IPS-15b (cell line): ENCODE measurements at regions not wholly inside any gene's neighbourhood (a gene's known extent, or its start where the extent isn't known, plus 50 kb on each side); places are given as distances from the start of the nearest gene placed in this dataset.

ENCODE experiments used
- H3K27me3 ChIP-seq: one replicate; pipeline ENCODE4 v1.6.1; 2013; ENCODE audit warnings: low read length; ENCODE audit not compliant: control insufficient read depth, insufficient read depth
- H3K36me3 ChIP-seq: one replicate; pipeline ENCODE4 v1.6.1; 2013; ENCODE audit warnings: low read length; ENCODE audit not compliant: control insufficient read depth, insufficient read depth
- H3K4me1 ChIP-seq: one replicate; pipeline ENCODE4 v1.6.1; 2013; ENCODE audit warnings: mild to moderate bottlenecking, low read length; ENCODE audit not compliant: control insufficient read depth, insufficient read depth
- H3K4me3 ChIP-seq: one replicate; pipeline ENCODE4 v1.5.1; 2013; ENCODE audit warnings: low read depth, low read length
- H3K9ac ChIP-seq: one replicate; pipeline ENCODE4 v1.6.1; 2013; ENCODE audit warnings: low read depth, mild to moderate bottlenecking, low read length
- H3K9me3 ChIP-seq: one replicate; pipeline ENCODE4 v1.6.1; 2013; ENCODE audit warnings: mild to moderate bottlenecking, low read length; ENCODE audit not compliant: control insufficient read depth, insufficient read depth

DNA sequence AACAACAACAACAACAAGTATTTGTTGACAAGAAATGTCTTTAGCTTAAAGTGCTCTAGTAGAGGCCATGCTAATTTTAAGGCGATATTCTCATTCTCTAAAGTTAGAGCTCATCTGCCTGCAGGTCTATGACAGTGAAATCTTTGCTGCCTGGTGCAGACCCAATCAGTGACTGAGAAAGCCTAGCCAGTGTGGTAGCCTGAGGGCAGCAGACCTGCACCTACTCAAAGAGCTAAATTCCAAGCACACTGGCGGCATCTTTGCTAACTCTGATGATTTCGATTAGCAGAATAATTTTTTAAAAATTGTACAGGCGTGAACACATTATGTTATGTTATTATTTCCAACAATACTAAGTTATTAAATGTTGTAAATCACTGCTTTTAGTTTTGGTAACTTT lies 228.8 kb upstream of the RGMA start:
- Histone ChIP-seq H3K9me3 (no peaks in the 10 kb centered on the region), H3K4me3 (no peak overlapping the region), H3K4me1 (no peaks in the 10 kb centered on the region), H3K27me3 (peaks cover 9% of the 10 kb centered on the region), H3K36me3 (no peaks in the 10 kb centered on the region), H3K9ac (no peak overlapping the region)

DNA sequence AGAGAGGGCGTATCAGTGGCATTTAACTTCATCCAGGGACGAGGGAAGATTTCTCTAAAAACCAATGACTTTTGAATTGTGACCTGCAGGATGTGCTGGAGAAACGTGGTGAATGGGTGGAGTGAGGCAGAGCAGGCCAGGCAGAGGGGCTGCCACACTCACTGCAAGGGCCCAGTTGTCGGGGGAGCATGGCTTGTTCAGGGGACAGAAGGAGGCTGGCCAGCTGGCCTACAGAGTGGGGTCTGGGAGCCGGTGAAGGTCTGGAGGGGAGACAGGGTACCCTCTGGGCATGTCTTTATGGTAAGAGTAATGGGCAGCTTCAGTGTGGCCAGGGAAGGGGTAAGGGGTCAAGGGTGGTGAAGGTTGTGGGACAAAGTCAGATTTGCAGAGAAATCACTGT lies 225.2 kb upstream of the RGMA start:
- Histone ChIP-seq H3K27me3 (peaks cover 9% of the 10 kb centered on the region), H3K9ac (no peak overlapping the region), H3K4me1 (no peaks in the 10 kb centered on the region), H3K9me3 (no peaks in the 10 kb centered on the region), H3K36me3 (no peaks in the 10 kb centered on the region), H3K4me3 (no peak overlapping the region)

GRCh38 chr15:93312891-93313486 lies 224.0 kb upstream of the RGMA start:
- Histone ChIP-seq H3K9ac (no peak overlapping the region), H3K36me3 (no peaks in the 10 kb centered on the region), H3K4me1 (no peaks in the 10 kb centered on the region), H3K9me3 (no peaks in the 10 kb centered on the region), H3K4me3 (no peak overlapping the region), H3K27me3 (peaks cover 9% of the 10 kb centered on the region)

- Histone ChIP-seq H3K27me3 (peaks cover 5% of the 10 kb centered on the region), H3K9me3 (no peaks in the 10 kb centered on the region), H3K36me3 (no peaks in the 10 kb centered on the region), H3K4me1 (no peaks in the 10 kb centered on the region), H3K9ac (no peak overlapping the region), H3K4me3 (no peak overlapping the region)
These were observed 222.6 kb upstream of the RGMA start for GRCh38 chr15:93311620-93312019.

GRCh38 chr15:93308026-93308690 lies 219.1 kb upstream of the RGMA start:
- Histone ChIP-seq H3K4me3 (no peak overlapping the region), H3K9me3 (no peaks in the 10 kb centered on the region), H3K9ac (no peak overlapping the region), H3K4me1 (no peaks in the 10 kb centered on the region), H3K36me3 (no peaks in the 10 kb centered on the region), H3K27me3 (no peaks in the 10 kb centered on the region)

DNA sequence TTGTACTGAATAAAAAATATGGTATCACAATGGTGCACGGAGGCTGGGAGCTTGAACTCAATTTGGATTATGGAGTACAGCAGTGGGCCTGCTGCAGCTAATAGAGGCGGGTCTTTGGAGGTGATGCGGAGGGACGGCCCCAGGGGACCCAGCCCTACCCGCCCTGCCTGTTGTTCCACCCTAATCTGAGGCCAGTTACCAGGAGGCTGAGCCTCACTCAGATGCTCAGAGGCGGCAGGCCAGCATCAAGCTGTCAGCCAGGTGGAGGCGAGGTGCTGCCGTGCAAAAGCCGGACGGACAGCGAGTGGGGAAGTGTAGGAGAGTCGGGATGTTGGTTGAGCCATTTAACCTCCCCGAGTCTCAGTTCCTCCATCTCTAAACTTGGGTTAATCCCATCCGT lies 218.5 kb upstream of the RGMA start:
- H3K4me1 ChIP-seq = no peaks in the 10 kb centered on the region
- H3K36me3 ChIP-seq = no peaks in the 10 kb centered on the region
- H3K9ac ChIP-seq = no peak overlapping the region
- H3K27me3 ChIP-seq = no peaks in the 10 kb centered on the region
- H3K9me3 ChIP-seq = no peaks in the 10 kb centered on the region
- no peak overlapping the region for H3K4me3 ChIP-seq

GRCh38 chr15:93305306-93305705 lies 216.3 kb upstream of the RGMA start:
- no peak overlapping the region for H3K4me3 ChIP-seq
- H3K4me1 ChIP-seq = no peaks in the 10 kb centered on the region
- no peaks in the 10 kb centered on the region for H3K36me3 ChIP-seq
- no peak overlapping the region for H3K9ac ChIP-seq
- H3K9me3 ChIP-seq = no peaks in the 10 kb centered on the region
- H3K27me3 ChIP-seq = no peaks in the 10 kb centered on the region

DNA sequence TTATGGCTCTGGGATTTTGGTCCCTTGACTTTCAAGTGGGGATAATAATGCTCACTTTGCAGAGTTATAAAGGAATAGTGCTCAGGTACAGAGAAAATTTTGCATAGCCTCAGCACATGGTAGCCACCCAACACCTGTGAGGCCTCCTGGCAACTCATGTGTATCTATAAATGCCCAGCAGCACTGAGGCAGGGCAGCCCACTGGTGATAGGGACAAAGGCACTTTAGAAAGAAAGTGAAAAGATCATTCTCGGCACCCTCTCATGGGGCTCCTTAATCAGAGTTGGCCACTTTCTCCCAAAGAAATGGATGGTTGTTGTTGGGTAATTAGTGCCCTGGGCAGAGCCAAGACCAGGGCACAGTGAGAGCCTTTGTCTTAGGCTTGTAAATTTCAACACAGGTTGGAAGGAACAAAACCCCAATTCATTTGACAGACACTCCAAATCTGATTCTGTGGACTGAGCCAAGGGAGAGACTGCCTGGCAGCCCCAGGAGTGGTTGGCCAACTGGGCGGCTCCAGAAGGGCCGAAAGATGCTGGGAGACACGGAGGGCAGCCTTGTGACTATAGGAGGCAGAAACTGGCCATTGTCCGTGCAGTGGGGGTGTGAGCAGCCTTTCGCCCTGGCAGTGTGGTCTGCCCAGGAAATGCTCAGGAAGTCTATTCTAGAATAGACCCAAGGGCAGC lies 213.2 kb upstream of the RGMA start:
- no peaks in the 10 kb centered on the region for H3K36me3 ChIP-seq
- no peaks in the 10 kb centered on the region for H3K9me3 ChIP-seq
- H3K27me3 ChIP-seq = no peaks in the 10 kb centered on the region
- no peak overlapping the region for H3K9ac ChIP-seq
- H3K4me3 ChIP-seq = no peak overlapping the region
- no peaks in the 10 kb centered on the region for H3K4me1 ChIP-seq

DNA sequence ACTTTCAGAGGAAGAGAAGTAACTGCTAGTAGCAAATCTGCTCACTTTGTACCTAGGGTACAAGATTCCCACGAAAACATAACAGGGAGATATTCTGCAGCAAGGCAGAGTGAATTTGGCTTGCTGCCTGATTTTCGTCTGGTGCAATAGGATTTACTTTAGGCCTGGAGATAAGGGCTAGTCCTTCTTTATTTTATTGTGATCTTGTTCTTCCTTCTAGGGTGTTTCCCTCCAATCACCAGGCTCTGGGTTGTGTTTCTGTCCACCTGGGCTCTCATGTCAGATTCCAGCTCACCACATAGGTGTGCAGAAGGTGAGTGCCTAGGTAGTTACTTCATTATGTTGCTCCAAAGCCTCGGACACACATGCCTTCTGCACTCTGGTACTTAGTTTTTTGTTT lies 211.8 kb upstream of the RGMA start:
- H3K27me3 ChIP-seq = no peaks in the 10 kb centered on the region
- H3K4me1 ChIP-seq = no peaks in the 10 kb centered on the region
- H3K4me3 ChIP-seq = no peak overlapping the region
- H3K9ac ChIP-seq = no peak overlapping the region
- H3K36me3 ChIP-seq = no peaks in the 10 kb centered on the region
- no peaks in the 10 kb centered on the region for H3K9me3 ChIP-seq

GRCh38 chr15:93299675-93300074 lies 210.7 kb upstream of the RGMA start:
- Histone ChIP-seq H3K4me1 (no peaks in the 10 kb centered on the region), H3K9ac (no peak overlapping the region), H3K36me3 (no peaks in the 10 kb centered on the region), H3K9me3 (no peaks in the 10 kb centered on the region), H3K4me3 (no peak overlapping the region), H3K27me3 (no peaks in the 10 kb centered on the region)

- no peak overlapping the region for H3K9ac ChIP-seq
- no peaks in the 10 kb centered on the region for H3K9me3 ChIP-seq
- H3K4me1 ChIP-seq = no peaks in the 10 kb centered on the region
- H3K36me3 ChIP-seq = no peaks in the 10 kb centered on the region
- H3K27me3 ChIP-seq = no peaks in the 10 kb centered on the region
- H3K4me3 ChIP-seq = no peak overlapping the region
These were observed 209.9 kb upstream of the RGMA start for GRCh38 chr15:93298901-93299300.
